Left lung (tissue), 4 donors: ENCODE measurements at regions not wholly inside any gene's neighbourhood (a gene's known extent, or its start where the extent isn't known, plus 50 kb on each side); places are given as distances from the start of the nearest gene placed in this dataset.
A peak's percentile ranks its signal among the peaks of the same experiment; 100 is the strongest.

Experiments used
- ATAC-seq: fragments of 200-7000 bp; cut with Tn5 transposase; one replicate; pipeline ENCODE4 v1.9.1; 2020; ENCODE audit warnings: moderate library complexity
- DNase-seq, 4 donors: peaks; one replicate each; pipeline ENCODE4 v3.0.0-alpha.2; 2013 to 2020
- H3K27ac ChIP-seq, 2 donors: fragments of 200-600 bp; sonication (generic) in 1 of 2; one replicate each; pipeline versions ENCODE4 v1.5.0 to v1.8.0; 2020 to 2021
- H3K27me3 ChIP-seq, 2 donors: fragments of 200-600 bp; sonication (generic) in 1 of 2; one replicate each; pipeline versions ENCODE4 v1.5.0 to v1.8.0; 2020 to 2021
- H3K36me3 ChIP-seq, 2 donors: fragments of 200-600 bp; sonication (generic) in 1 of 2; one replicate each; pipeline versions ENCODE4 v1.5.0 to v1.8.0; 2020 to 2021
- H3K4me1 ChIP-seq, 2 donors: fragments of 200-600 bp; one replicate each; pipeline ENCODE4 v1.8.0; 2021
- H3K4me3 ChIP-seq, 2 donors: fragments of 200-600 bp; sonication (generic) in 1 of 2; one replicate each; pipeline versions ENCODE4 v1.5.0 to v1.8.0; 2020 to 2021; ENCODE audit warnings: mild to moderate bottlenecking in 1 of 2
- H3K9me3 ChIP-seq, 2 donors: fragments of 200-600 bp; sonication (generic) in 1 of 2; one replicate each; pipeline versions ENCODE4 v1.5.0 to v1.8.0; 2020 to 2021
- intact Hi-C, 2 donors: fragments of 100-400 bp; cut with DNase I; formaldehyde crosslinking; loops; one replicate each; pipeline versions ENCODE4 v1.11.2 to v1.14.2; 2022
- TF ChIP-seq, protein P1 (sequence below), 2 donors: fragments of 200-600 bp; sonication (generic) in 1 of 2; IDR thresholded peaks; one replicate each; pipeline versions ENCODE4 v1.5.0 to v1.8.0; 2021; ENCODE audit warnings: antibody characterized with exemption in 2 of 2
- donor health status: DM: no; HTN: yes; CAD: no.
- donor health status: DM: no; HTN: no; CAD: no.

DNA sequence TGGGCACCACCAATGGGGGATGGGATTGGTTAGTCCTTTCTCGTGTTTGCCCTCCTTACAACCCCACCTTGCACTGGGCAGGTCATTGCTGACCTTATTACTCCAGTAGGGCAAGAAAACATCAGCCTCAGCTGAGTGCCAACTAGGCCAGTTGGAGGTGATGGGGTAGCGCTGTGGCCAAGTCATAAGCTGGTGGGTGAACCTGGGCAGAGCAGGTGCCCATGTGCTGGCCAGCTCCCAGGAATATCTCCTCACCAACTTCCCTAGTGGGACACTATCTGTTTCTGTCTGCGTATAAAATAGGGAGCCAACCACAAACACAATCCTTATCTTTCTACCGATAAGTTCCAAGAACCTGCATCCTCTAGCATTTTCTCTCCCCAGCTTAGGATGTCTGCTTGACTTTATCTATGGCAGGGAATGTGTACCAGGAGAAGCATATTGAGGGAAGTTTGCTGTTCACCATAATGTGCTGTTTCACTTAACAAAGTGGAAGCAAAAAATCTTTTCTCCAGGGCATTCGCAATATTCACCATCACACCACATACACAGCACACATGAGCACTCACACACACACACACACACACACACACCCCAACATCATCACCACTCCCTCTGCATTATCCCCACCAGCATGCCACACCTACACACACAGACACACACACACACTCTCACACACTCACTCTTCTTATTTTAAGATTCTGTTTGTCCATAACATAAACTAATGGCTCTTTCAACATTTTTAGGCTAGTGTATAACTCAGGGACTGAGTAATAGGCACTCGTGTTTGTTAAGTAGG, 390.0 kb downstream of the ENC1 start:
- Histone ChIP-seq H3K4me3 (no peak overlapping the region), H3K36me3 (no peaks in the 10 kb centered on the region), H3K4me1 (peaks cover 0 to 8% of the 10 kb centered on the region in 2 donors), H3K27me3 (no peaks in the 10 kb centered on the region), H3K27ac (peak overlapping the region; percentile 48 to 77), H3K9me3 (no peaks in the 10 kb centered on the region)
- DNase-seq (no peak), ATAC-seq (no peak)
- intact Hi-C loops: no loop called here
- TF ChIP-seq, protein P1, sequence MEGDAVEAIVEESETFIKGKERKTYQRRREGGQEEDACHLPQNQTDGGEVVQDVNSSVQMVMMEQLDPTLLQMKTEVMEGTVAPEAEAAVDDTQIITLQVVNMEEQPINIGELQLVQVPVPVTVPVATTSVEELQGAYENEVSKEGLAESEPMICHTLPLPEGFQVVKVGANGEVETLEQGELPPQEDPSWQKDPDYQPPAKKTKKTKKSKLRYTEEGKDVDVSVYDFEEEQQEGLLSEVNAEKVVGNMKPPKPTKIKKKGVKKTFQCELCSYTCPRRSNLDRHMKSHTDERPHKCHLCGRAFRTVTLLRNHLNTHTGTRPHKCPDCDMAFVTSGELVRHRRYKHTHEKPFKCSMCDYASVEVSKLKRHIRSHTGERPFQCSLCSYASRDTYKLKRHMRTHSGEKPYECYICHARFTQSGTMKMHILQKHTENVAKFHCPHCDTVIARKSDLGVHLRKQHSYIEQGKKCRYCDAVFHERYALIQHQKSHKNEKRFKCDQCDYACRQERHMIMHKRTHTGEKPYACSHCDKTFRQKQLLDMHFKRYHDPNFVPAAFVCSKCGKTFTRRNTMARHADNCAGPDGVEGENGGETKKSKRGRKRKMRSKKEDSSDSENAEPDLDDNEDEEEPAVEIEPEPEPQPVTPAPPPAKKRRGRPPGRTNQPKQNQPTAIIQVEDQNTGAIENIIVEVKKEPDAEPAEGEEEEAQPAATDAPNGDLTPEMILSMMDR (IDR thresholded peaks at IDR 0.05): no peak

DNA sequence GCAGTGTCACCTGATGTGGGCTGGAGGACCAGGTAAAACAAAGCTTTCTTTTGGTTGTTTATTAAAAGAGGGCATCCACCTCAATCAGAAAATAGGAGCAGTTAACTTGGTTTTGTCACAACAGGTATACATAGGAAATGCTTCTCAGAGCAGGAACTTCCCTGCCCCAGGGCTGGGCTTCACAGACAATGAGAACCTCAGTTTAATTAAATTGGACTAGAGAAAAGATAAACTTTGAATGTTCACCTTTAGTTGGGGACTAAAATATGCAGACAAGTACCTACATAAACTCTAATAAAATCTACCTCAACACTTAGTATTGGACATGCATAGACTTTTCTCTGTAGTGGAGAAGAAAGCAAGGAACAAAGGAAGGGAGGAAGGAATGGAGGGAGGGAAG, 392.0 kb downstream of the ENC1 start:
- Histone ChIP-seq H3K27me3 (no peaks in the 10 kb centered on the region), H3K27ac (no peak overlapping the region), H3K9me3 (no peaks in the 10 kb centered on the region), H3K4me1 (peaks cover 0 to 8% of the 10 kb centered on the region in 2 donors), H3K4me3 (no peak overlapping the region), H3K36me3 (no peaks in the 10 kb centered on the region)
- TF ChIP-seq, protein P1 (IDR thresholded peaks at IDR 0.05): no peak
- ATAC-seq (no peak), DNase-seq (no peak)
- intact Hi-C loops: no loop called here

GRCh38 chr5:74244406-74244805, 396.1 kb downstream of the ENC1 start:
- no peak for DNase-seq
- no peaks in the 10 kb centered on the region for H3K9me3 ChIP-seq
- intact Hi-C loops: no loop called here
- H3K27ac ChIP-seq: no peak overlapping the region
- no peak for ATAC-seq
- peaks cover 0 to 5% of the 10 kb centered on the region in 2 donors for H3K4me1 ChIP-seq
- H3K27me3 ChIP-seq: no peaks in the 10 kb centered on the region
- H3K36me3 ChIP-seq: no peaks in the 10 kb centered on the region
- H3K4me3 ChIP-seq: no peak overlapping the region
- TF ChIP-seq, protein P1 (IDR thresholded peaks at IDR 0.05): no peak

DNA sequence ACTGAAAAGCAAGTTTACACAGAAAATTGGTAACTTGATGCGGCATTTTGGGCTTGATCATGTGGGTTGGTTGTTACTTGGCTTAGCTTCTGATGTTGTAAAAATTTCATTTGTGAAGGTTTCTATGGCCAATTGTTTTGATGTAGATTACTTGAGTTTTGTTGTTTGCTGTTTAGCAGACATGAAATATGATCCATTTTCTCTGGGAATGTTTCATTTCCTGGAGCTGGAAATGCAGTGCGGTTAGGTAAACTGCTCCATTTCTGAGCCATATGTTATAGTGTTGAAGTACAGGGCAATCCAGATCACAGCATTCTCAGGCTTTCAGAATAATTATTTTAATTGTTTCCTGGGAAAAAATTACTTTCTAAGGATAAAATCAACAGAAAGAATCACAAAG, 396.9 kb downstream of the ENC1 start:
- TF ChIP-seq, protein P1 (IDR thresholded peaks at IDR 0.05): no peak
- DNase-seq (no peak), ATAC-seq (no peak)
- Histone ChIP-seq H3K4me1 (peaks cover 0 to 5% of the 10 kb centered on the region in 2 donors), H3K9me3 (no peaks in the 10 kb centered on the region), H3K27ac (no peak overlapping the region), H3K36me3 (no peaks in the 10 kb centered on the region), H3K4me3 (no peak overlapping the region), H3K27me3 (no peaks in the 10 kb centered on the region)
- intact Hi-C loops: no loop called here

- DNase-seq: no peak
- H3K36me3 ChIP-seq: no peaks in the 10 kb centered on the region
- intact Hi-C loops: no loop called here
- ATAC-seq: no peak
- H3K4me1 ChIP-seq: peaks cover 0 to 5% of the 10 kb centered on the region in 2 donors
- H3K9me3 ChIP-seq: no peaks in the 10 kb centered on the region
- TF ChIP-seq, protein P1 (IDR thresholded peaks at IDR 0.05): no peak
- H3K4me3 ChIP-seq: no peak overlapping the region
- no peaks in the 10 kb centered on the region for H3K27me3 ChIP-seq
- no peak overlapping the region for H3K27ac ChIP-seq
These were observed 398.0 kb downstream of the ENC1 start for GRCh38 chr5:74242516-74242915.
